GM21786 (cell line): ENCODE measurements at regions not wholly inside any gene's neighbourhood (a gene's known extent, or its start where the extent isn't known, plus 50 kb on each side); places are given as distances from the start of the nearest gene placed in this dataset.

ENCODE experiments used
- ATAC-seq: cut with Tn5 transposase; IDR thresholded peaks from one replicate; pipeline ENCODE4 v1.9.1; 2021; ENCODE audit not compliant: unreplicated experiment

GRCh38 chr9:108724122-108724521, 131.7 kb downstream of the ACTL7B start:
- ATAC-seq, result no peak

GRCh38 chr9:108722396-108722795, 133.4 kb downstream of the ACTL7B start:
- ATAC-seq, result no peak

- no peak for ATAC-seq
These were observed 135.6 kb downstream of the ACTL7B start for GRCh38 chr9:108720191-108720642.

- ATAC-seq, result no peak
These were observed 145.4 kb downstream of the ACTL7B start for GRCh38 chr9:108710424-108710823.

- no peak for ATAC-seq
These were observed 145.8 kb downstream of the ACTL7B start for GRCh38 chr9:108709997-108710396.

- no peak for ATAC-seq
These were observed 146.7 kb downstream of the ACTL7B start for GRCh38 chr9:108709126-108709525.

GRCh38 chr9:108708448-108708847, 147.3 kb downstream of the ACTL7B start:
- ATAC-seq, result no peak

GRCh38 chr9:108707120-108707519, 148.7 kb downstream of the ACTL7B start:
- ATAC-seq, result no peak

GRCh38 chr9:108704156-108704852, 151.5 kb downstream of the ACTL7B start:
- no peak for ATAC-seq

GRCh38 chr9:108703429-108703828, 152.4 kb downstream of the ACTL7B start:
- ATAC-seq, result no peak

GRCh38 chr9:108702681-108703080, 153.1 kb downstream of the ACTL7B start:
- no peak for ATAC-seq

- ATAC-seq, result no peak
These were observed 157.0 kb downstream of the ACTL7B start for GRCh38 chr9:108698801-108699200.

GRCh38 chr9:108698231-108698630, 157.6 kb downstream of the ACTL7B start:
- ATAC-seq, result no peak

GRCh38 chr9:108696156-108696555, 159.6 kb downstream of the ACTL7B start:
- ATAC-seq, result no peak

- no peak for ATAC-seq
These were observed 161.6 kb downstream of the ACTL7B start for GRCh38 chr9:108694170-108694569.

- no peak for ATAC-seq
These were observed 164.2 kb downstream of the ACTL7B start for GRCh38 chr9:108691614-108692013.

GRCh38 chr9:108688676-108689075, 167.1 kb downstream of the ACTL7B start:
- ATAC-seq, result no peak

- no peak for ATAC-seq
These were observed 167.7 kb downstream of the ACTL7B start for GRCh38 chr9:108688051-108688450.

GRCh38 chr9:108687006-108687987, 168.5 kb downstream of the ACTL7B start:
- no peak for ATAC-seq

- ATAC-seq, result no peak
These were observed 171.3 kb downstream of the ACTL7B start for GRCh38 chr9:108684288-108685025.

- ATAC-seq, result no peak
These were observed 172.5 kb downstream of the ACTL7B start for GRCh38 chr9:108683245-108683644.
